Liver (tissue), 8 donors: ENCODE measurements at regions not wholly inside any gene's neighbourhood (a gene's known extent, or its start where the extent isn't known, plus 50 kb on each side); places are given as distances from the start of the nearest gene placed in this dataset.
"Not testable (repeated sequence)": the region's sequence is repeated elsewhere in the genome, so short reads cannot be mapped to it uniquely, and the experiment has no call there.

Experiments
- DNase-seq: peaks from one replicate; pipeline ENCODE4 v3.0.0-alpha.2; 2017; ENCODE audit warnings: low spot score
- H3K27ac ChIP-seq, 2 donors: one replicate each; pipeline ENCODE4 v1.7.0; 2013; ENCODE audit warnings: inconsistent platforms in 2 of 2, low read length in 2 of 2, control low read depth in 1 of 2, low read depth in 1 of 2, mild to moderate bottlenecking in 1 of 2
- H3K27me3 ChIP-seq, 4 donors: one replicate each; pipeline versions ENCODE4 v1.6.1 to v1.7.0; 2013; ENCODE audit warnings: low read length in 3 of 4, inconsistent platforms in 1 of 4, mild to moderate bottlenecking in 1 of 4, moderate library complexity in 1 of 4; ENCODE audit not compliant: control insufficient read depth in 4 of 4, insufficient read depth in 4 of 4
- H3K36me3 ChIP-seq, 4 donors: one replicate each; pipeline versions ENCODE4 v1.6.1 to v1.7.0; 2013; ENCODE audit warnings: low read length in 3 of 4, mild to moderate bottlenecking in 3 of 4, low read depth in 1 of 4, moderate library complexity in 1 of 4; ENCODE audit not compliant: control insufficient read depth in 4 of 4, insufficient read depth in 3 of 4
- H3K4me1 ChIP-seq, 4 donors: one replicate each; pipeline versions ENCODE4 v1.6.1 to v1.7.0; 2013; ENCODE audit warnings: low read length in 3 of 4, mild to moderate bottlenecking in 3 of 4, moderate library complexity in 1 of 4; ENCODE audit not compliant: control insufficient read depth in 4 of 4, insufficient read depth in 4 of 4
- H3K4me3 ChIP-seq, 3 donors: one replicate each; pipeline versions ENCODE4 v1.6.1 to v1.7.0; 2013; ENCODE audit warnings: low read length in 3 of 3, control low read depth in 1 of 3, low read depth in 1 of 3, mild to moderate bottlenecking in 1 of 3
- H3K9ac ChIP-seq, 2 donors: one replicate each; pipeline ENCODE4 v1.7.0; 2013; ENCODE audit warnings: low read length in 2 of 2, mild to moderate bottlenecking in 2 of 2, moderate library complexity in 2 of 2, control low read depth in 1 of 2, low read depth in 1 of 2
- H3K9me3 ChIP-seq, 4 donors: one replicate each; pipeline versions ENCODE4 v1.6.1 to v1.7.0; 2013; ENCODE audit warnings: low read length in 3 of 4; ENCODE audit not compliant: control insufficient read depth in 4 of 4
- EGR1 ChIP-seq, 2 donors: IDR thresholded peaks; 2 replicates each; pipeline ENCODE4 v1.6.1; 2016 to 2018; ENCODE audit warnings: antibody characterized with exemption in 2 of 2, low read depth in 2 of 2
- GABPA ChIP-seq, 2 donors: IDR thresholded peaks in 1 of 2; conservative IDR thresholded peaks in 1 of 2; 2 replicates each; pipeline ENCODE4 v1.6.1; 2016; ENCODE audit warnings: antibody characterized with exemption in 2 of 2, mild to moderate bottlenecking in 1 of 2, moderate library complexity in 1 of 2
- HNF4A ChIP-seq, 2 donors: conservative IDR thresholded peaks; 2 replicates each; pipeline ENCODE4 v1.6.1; 2016; ENCODE audit warnings: antibody characterized with exemption in 2 of 2, mild to moderate bottlenecking in 2 of 2
- HNF4G ChIP-seq: IDR thresholded peaks from 2 replicates; pipeline ENCODE4 v1.6.1; 2016; ENCODE audit warnings: antibody characterized with exemption
- JUND ChIP-seq, 2 donors: IDR thresholded peaks; 2 replicates each; pipeline ENCODE4 v1.6.1; 2016; ENCODE audit warnings: antibody characterized with exemption in 2 of 2
- NR2F2 ChIP-seq: IDR thresholded peaks from 2 replicates; pipeline ENCODE4 v1.6.1; 2016; ENCODE audit warnings: antibody characterized with exemption
- RAD21 ChIP-seq, 2 donors: IDR thresholded peaks; 2 replicates each; pipeline ENCODE4 v1.6.1; 2016; ENCODE audit warnings: antibody characterized with exemption in 2 of 2, mild to moderate bottlenecking in 2 of 2
- RXRA ChIP-seq, 2 donors: IDR thresholded peaks; 2 replicates each; pipeline ENCODE4 v1.6.1; 2017 to 2018; ENCODE audit warnings: antibody characterized with exemption in 2 of 2, mild to moderate bottlenecking in 1 of 2
- TAF1 ChIP-seq: conservative IDR thresholded peaks from 2 replicates; pipeline ENCODE4 v1.6.1; 2016; ENCODE audit warnings: antibody characterized with exemption, mild to moderate bottlenecking
- YY1 ChIP-seq: IDR thresholded peaks from 2 replicates; pipeline ENCODE4 v1.6.1; 2016; ENCODE audit warnings: antibody characterized with exemption, mild to moderate bottlenecking
- WGBS: extraction: QIAGEN DNeasy Blood & Tissue Kit; methylation state at CpG from one replicate; pipeline ENCODE4 v1.1.7; 2013; 5-methylcytosine and 5-hydroxymethylcytosine counted together
- TF ChIP-seq, protein P1 (sequence below): IDR thresholded peaks from 2 replicates; pipeline ENCODE4 v1.6.1; 2016; ENCODE audit warnings: antibody characterized with exemption
- TF ChIP-seq, protein P2 (sequence below): IDR thresholded peaks from 2 replicates; pipeline ENCODE4 v1.6.1; 2016; ENCODE audit warnings: antibody characterized with exemption
- TF ChIP-seq, protein P3 (sequence below): IDR thresholded peaks from 2 replicates; pipeline ENCODE4 v1.6.1; 2016; ENCODE audit warnings: antibody characterized with exemption
- TF ChIP-seq, protein P4 (sequence below): IDR thresholded peaks from 2 replicates; pipeline ENCODE4 v1.6.1; 2016; ENCODE audit warnings: antibody characterized with exemption, mild to moderate bottlenecking
- TF ChIP-seq, protein P5 (sequence below): fragments of 150-350 bp; IDR thresholded peaks from 2 replicates; pipeline ENCODE4 v1.5.1; 2017; ENCODE audit warnings: improper control_type of control experiment, low read depth, low read length; ENCODE audit not compliant: missing input control
- donor health status: healthy.
- donor health status: healthy.
- donor health status: healthy.
- donor health status: healthy.
- donor health status: healthy.

DNA sequence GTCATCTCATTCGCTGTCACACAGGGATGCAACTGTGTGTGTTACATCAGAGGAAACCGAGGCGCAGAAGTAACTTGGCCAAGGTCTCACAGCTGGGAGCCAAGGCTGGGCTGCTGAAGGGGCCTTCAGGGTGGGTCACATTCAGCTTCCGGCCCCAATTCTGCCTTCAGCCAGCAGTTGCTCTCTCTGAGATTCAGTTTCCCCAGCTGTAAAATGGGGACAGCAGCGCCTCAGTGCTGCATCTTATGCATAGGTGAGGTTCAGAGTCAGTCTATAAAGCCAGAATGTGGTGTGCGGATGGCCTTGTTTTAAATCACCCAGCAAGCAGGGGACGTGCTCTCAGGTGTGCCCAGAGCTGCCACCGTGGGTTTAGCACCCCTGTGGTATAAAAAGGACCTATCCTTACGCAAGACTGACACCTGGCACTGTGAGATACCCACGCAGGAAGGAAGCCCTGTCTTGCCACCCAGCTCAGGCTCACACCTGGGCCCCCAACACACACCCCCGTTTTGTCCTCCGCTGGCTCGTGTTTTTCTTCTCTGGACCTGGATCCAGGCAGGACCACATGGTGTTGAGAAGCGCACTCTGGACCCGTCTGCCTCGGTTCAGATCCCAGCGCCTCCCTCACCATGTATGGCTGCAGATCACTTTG lies 94.6 kb upstream of the GSE1 start:
- no peak for TF ChIP-seq RXRA (IDR thresholded peaks at IDR 0.05)
- TF ChIP-seq, protein P1, sequence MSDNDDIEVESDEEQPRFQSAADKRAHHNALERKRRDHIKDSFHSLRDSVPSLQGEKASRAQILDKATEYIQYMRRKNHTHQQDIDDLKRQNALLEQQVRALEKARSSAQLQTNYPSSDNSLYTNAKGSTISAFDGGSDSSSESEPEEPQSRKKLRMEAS: no peak
- TF ChIP-seq NR2F2: no peak
- TF ChIP-seq, protein P2, sequence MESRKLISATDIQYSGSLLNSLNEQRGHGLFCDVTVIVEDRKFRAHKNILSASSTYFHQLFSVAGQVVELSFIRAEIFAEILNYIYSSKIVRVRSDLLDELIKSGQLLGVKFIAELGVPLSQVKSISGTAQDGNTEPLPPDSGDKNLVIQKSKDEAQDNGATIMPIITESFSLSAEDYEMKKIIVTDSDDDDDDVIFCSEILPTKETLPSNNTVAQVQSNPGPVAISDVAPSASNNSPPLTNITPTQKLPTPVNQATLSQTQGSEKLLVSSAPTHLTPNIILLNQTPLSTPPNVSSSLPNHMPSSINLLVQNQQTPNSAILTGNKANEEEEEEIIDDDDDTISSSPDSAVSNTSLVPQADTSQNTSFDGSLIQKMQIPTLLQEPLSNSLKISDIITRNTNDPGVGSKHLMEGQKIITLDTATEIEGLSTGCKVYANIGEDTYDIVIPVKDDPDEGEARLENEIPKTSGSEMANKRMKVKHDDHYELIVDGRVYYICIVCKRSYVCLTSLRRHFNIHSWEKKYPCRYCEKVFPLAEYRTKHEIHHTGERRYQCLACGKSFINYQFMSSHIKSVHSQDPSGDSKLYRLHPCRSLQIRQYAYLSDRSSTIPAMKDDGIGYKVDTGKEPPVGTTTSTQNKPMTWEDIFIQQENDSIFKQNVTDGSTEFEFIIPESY: no peak
- TF ChIP-seq, protein P3, sequence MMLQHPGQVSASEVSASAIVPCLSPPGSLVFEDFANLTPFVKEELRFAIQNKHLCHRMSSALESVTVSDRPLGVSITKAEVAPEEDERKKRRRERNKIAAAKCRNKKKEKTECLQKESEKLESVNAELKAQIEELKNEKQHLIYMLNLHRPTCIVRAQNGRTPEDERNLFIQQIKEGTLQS: no peak
- no peak for TF ChIP-seq YY1
- no peak for TF ChIP-seq RAD21 (IDR thresholded peaks at IDR 0.05)
- no peak for TF ChIP-seq HNF4A (conservative IDR thresholded peaks at IDR 0.05)
- no peak for TF ChIP-seq EGR1 (IDR thresholded peaks at IDR 0.05; ENCODE audit: low read depth in 2 of 2)
- Histone ChIP-seq H3K9me3 (no peaks in the 10 kb centered on the region), H3K27ac (no peak overlapping the region), H3K36me3 (no peaks in the 10 kb centered on the region), H3K4me3 (no peak overlapping the region), H3K4me1 (peaks cover 13 to 51% (median 32%) of the 10 kb centered on the region in 4 donors), H3K9ac (no peak overlapping the region), H3K27me3 (no peaks in the 10 kb centered on the region)
- DNase-seq: no peak
- 90% methylated on average over 17 of the region's 17 CpGs for WGBS

DNA sequence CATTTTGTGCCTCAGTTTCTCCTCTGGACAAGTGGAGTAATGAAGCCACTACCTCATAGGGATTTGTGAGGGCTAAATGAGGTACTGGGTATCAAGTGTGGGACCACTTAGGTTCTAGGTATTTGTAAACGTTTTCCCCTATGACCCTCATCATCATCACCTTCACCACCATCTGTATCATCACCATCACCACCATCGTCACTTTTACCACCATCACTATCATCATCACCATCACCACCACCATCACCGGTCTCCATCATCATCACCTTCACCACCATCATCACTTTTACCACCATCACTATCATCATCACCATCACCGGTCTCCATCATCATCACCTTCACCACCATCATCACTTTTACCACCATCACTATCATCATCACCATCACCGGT lies 94.1 kb upstream of the GSE1 start:
- not testable (repeated sequence) for DNase-seq, H3K27me3 ChIP-seq, H3K4me3 ChIP-seq, H3K9me3 ChIP-seq, H3K9ac ChIP-seq, H3K27ac ChIP-seq, H3K36me3 ChIP-seq
- peaks cover 16 to 51% (median 34%) of the 10 kb centered on the region in 4 donors for H3K4me1 ChIP-seq
- WGBS: 82% methylated on average over 4 of the region's 5 CpGs

DNA sequence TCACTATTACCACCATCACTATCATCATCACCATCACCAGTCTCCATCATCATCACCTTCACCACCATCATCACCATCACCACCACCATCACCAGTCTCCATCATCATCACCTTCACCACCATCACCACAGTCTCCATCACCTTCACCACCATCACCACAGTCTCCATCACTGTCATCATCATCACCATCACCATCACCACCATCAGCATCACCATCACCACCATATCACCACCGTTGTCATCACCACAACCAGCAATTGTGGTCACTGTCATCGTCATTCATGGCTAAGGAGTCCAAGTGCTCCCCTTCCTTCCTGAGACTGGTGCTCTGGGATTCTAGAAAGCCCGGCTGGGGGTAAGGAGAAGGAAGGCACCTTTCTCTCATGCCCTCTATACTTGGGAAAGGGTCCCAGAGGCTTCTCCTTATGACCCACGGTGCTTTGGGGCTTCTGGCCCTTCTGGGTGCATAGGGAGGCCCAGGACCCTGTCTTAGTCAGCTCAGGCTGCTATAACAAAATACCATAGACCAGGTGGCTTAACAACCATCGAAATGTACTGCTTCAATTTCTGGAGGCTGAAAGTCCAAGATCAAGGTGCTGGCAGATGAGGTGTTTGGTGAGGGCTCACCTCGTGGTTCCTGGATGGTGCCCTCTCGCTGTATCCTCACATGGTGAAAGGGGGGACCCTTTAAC lies 93.4 kb upstream of the GSE1 start:
- TF ChIP-seq JUND (IDR thresholded peaks at IDR 0.05) (no peak), GABPA (IDR thresholded peaks at IDR 0.05 in 1 of 2, conservative IDR thresholded peaks at IDR 0.05 in 1 of 2) (no peak), RAD21 (IDR thresholded peaks at IDR 0.05) (no peak), HNF4G (no peak), TAF1 (no peak), EGR1 (IDR thresholded peaks at IDR 0.05; ENCODE audit: low read depth in 2 of 2) (no peak), NR2F2 (no peak), YY1 (no peak)
- TF ChIP-seq, protein P4, sequence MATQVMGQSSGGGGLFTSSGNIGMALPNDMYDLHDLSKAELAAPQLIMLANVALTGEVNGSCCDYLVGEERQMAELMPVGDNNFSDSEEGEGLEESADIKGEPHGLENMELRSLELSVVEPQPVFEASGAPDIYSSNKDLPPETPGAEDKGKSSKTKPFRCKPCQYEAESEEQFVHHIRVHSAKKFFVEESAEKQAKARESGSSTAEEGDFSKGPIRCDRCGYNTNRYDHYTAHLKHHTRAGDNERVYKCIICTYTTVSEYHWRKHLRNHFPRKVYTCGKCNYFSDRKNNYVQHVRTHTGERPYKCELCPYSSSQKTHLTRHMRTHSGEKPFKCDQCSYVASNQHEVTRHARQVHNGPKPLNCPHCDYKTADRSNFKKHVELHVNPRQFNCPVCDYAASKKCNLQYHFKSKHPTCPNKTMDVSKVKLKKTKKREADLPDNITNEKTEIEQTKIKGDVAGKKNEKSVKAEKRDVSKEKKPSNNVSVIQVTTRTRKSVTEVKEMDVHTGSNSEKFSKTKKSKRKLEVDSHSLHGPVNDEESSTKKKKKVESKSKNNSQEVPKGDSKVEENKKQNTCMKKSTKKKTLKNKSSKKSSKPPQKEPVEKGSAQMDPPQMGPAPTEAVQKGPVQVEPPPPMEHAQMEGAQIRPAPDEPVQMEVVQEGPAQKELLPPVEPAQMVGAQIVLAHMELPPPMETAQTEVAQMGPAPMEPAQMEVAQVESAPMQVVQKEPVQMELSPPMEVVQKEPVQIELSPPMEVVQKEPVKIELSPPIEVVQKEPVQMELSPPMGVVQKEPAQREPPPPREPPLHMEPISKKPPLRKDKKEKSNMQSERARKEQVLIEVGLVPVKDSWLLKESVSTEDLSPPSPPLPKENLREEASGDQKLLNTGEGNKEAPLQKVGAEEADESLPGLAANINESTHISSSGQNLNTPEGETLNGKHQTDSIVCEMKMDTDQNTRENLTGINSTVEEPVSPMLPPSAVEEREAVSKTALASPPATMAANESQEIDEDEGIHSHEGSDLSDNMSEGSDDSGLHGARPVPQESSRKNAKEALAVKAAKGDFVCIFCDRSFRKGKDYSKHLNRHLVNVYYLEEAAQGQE: no peak
- TF ChIP-seq, protein P5, sequence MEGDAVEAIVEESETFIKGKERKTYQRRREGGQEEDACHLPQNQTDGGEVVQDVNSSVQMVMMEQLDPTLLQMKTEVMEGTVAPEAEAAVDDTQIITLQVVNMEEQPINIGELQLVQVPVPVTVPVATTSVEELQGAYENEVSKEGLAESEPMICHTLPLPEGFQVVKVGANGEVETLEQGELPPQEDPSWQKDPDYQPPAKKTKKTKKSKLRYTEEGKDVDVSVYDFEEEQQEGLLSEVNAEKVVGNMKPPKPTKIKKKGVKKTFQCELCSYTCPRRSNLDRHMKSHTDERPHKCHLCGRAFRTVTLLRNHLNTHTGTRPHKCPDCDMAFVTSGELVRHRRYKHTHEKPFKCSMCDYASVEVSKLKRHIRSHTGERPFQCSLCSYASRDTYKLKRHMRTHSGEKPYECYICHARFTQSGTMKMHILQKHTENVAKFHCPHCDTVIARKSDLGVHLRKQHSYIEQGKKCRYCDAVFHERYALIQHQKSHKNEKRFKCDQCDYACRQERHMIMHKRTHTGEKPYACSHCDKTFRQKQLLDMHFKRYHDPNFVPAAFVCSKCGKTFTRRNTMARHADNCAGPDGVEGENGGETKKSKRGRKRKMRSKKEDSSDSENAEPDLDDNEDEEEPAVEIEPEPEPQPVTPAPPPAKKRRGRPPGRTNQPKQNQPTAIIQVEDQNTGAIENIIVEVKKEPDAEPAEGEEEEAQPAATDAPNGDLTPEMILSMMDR: no peak
- TF ChIP-seq, protein P2: no peak
- Histone ChIP-seq H3K9me3 (no peaks in the 10 kb centered on the region), H3K27me3 (no peaks in the 10 kb centered on the region), H3K27ac (no peak overlapping the region), H3K4me3 (no peak overlapping the region), H3K9ac (no peak overlapping the region), H3K36me3 (no peaks in the 10 kb centered on the region), H3K4me1 (peaks cover 22 to 51% (median 36%) of the 10 kb centered on the region in 4 donors)
- 93% methylated on average over 7 of the region's 7 CpGs for WGBS
- no peak for DNase-seq
